AG04449 (cell line): ENCODE measurements at regions not wholly inside any gene's neighbourhood (a gene's known extent, or its start where the extent isn't known, plus 50 kb on each side); places are given as distances from the start of the nearest gene placed in this dataset.
"Not testable (repeated sequence)": the region's sequence is repeated elsewhere in the genome, so short reads cannot be mapped to it uniquely, and the experiment has no call there.

Experiments used
- CTCF ChIA-PET: fragments of 350-600 bp; formaldehyde crosslinking; extraction: SDS; loops from one replicate; lab custom pipeline; 2021; ENCODE audit warnings: antibody characterized with exemption; lab: Yijun Ruan, JAX
- POLR2A ChIA-PET: fragments of 400-600, 350-600 bp; formaldehyde crosslinking; extraction: SDS; loops from one replicate; lab custom pipeline; 2020; ENCODE audit warnings: antibody characterized with exemption, inconsistent platforms; lab: Yijun Ruan, JAX
- DNase-seq: peaks from one replicate; pipeline ENCODE4 v3.0.0-alpha.2; 2010; ENCODE audit warnings: low read depth, low spot score
- H3K4me3 ChIP-seq: 2 replicates; pipeline ENCODE4 v1.5.1; 2011; ENCODE audit warnings: low read depth, mild to moderate bottlenecking, control low read depth, low read length
- CTCF ChIP-seq: IDR thresholded peaks from one replicate; pipeline ENCODE4 v1.5.1; 2011; ENCODE audit warnings: mild to moderate bottlenecking, moderate library complexity, low read length, control low read depth, inconsistent platforms; ENCODE audit not compliant: insufficient read depth; ENCODE audit errors: missing control alignments

- H3K4me3 ChIP-seq, result no peak overlapping the region
- no peak for DNase-seq
- CTCF ChIA-PET, result no interaction called here
- TF ChIP-seq CTCF, result no peak
- POLR2A ChIA-PET, result no interaction called here
Measured at GRCh38 chr6:164982389-164982788, 327.0 kb downstream of the C6orf118 start.

- ChIA-PET POLR2A (no interaction called here), CTCF (no interaction called here)
- no peak overlapping the region for H3K4me3 ChIP-seq
- TF ChIP-seq CTCF, result no peak
- DNase-seq, result no peak
Measured at GRCh38 chr6:164967102-164967501, 342.3 kb downstream of the C6orf118 start.

GRCh38 chr6:164962805-164963204, 346.6 kb downstream of the C6orf118 start:
- DNase-seq, result no peak
- no peak for TF ChIP-seq CTCF
- ChIA-PET POLR2A (no interaction called here), CTCF (no interaction called here)
- H3K4me3 ChIP-seq, result no peak overlapping the region

GRCh38 chr6:164947164-164947563, 362.2 kb downstream of the C6orf118 start:
- DNase-seq, result no peak
- ChIA-PET POLR2A (no interaction called here), CTCF (interaction anchor here (1.4 kb wide), 1 partner anchor 20 kb away, joined by 3 read pairs; no protein-coding TSS in a partner anchor)
- H3K4me3 ChIP-seq, result no peak overlapping the region
- TF ChIP-seq CTCF, result no peak

- no peak overlapping the region for H3K4me3 ChIP-seq
- CTCF ChIA-PET, result no interaction called here
- DNase-seq, result no peak
- POLR2A ChIA-PET, result no interaction called here
- no peak for TF ChIP-seq CTCF
Measured at GRCh38 chr6:164942271-164942670, 367.1 kb downstream of the C6orf118 start.

GRCh38 chr6:164933238-164933794, 376.1 kb downstream of the C6orf118 start:
- POLR2A ChIA-PET, DNase-seq, H3K4me3 ChIP-seq: not testable (repeated sequence)
- CTCF ChIA-PET, result interaction anchor here (1.0 kb wide), 1 partner anchor 956 kb away, joined by 4 read pairs; no protein-coding TSS in a partner anchor

GRCh38 chr6:164929408-164929977, 379.9 kb downstream of the C6orf118 start:
- no peak for DNase-seq
- TF ChIP-seq CTCF, result no peak
- ChIA-PET CTCF (interaction anchor here (0.7 to 2.9 kb wide), 6 partner anchors 14 to 1512 kb away, joined by 3 to 20 read pairs (median 8); no protein-coding TSS in a partner anchor), POLR2A (no interaction called here)
- no peak overlapping the region for H3K4me3 ChIP-seq
